ENCODE measurements at regions not wholly inside any gene's neighbourhood (a gene's known extent, or its start where the extent isn't known, plus 50 kb on each side); places are given as distances from the start of the nearest gene placed in this dataset.
"Not testable (repeated sequence)": the region's sequence is repeated elsewhere in the genome, so short reads cannot be mapped to it uniquely, and the experiment has no call there.

GRCh38 chr22:26769663-26770062 is 112.3 kb downstream of the MIAT start:
- no peak for DNase-seq (ENCODE audit: low spot score)

- peak; percentile 66 for DNase-seq (ENCODE audit: low spot score)
Observed at GRCh38 chr22:26770624-26771023, 113.2 kb downstream of the MIAT start.

GRCh38 chr22:26773054-26773453 is 115.7 kb downstream of the MIAT start:
- DNase-seq (ENCODE audit: low spot score) = not testable (repeated sequence)

- DNase-seq (ENCODE audit: low spot score) = no peak
Observed at GRCh38 chr22:26775394-26775793, 118.0 kb downstream of the MIAT start.

GRCh38 chr22:26777156-26777801 is 119.9 kb downstream of the MIAT start:
- peak; percentile 88 for DNase-seq (ENCODE audit: low spot score)

GRCh38 chr22:26778372-26778771 is 121.0 kb downstream of the MIAT start:
- DNase-seq (ENCODE audit: low spot score) = no peak

GRCh38 chr22:26779108-26779507 is 121.7 kb downstream of the MIAT start:
- DNase-seq (ENCODE audit: low spot score) = no peak

GRCh38 chr22:26779929-26780328 is 122.5 kb downstream of the MIAT start:
- DNase-seq (ENCODE audit: low spot score) = no peak

- no peak for DNase-seq (ENCODE audit: low spot score)
Observed at GRCh38 chr22:26780521-26780920, 123.1 kb downstream of the MIAT start.

- DNase-seq (ENCODE audit: low spot score) = no peak
Observed at GRCh38 chr22:26781062-26781461, 123.7 kb downstream of the MIAT start.

- DNase-seq (ENCODE audit: low spot score) = no peak
Observed at GRCh38 chr22:26781596-26781995, 124.2 kb downstream of the MIAT start.

GRCh38 chr22:26783885-26784284 is 126.5 kb downstream of the MIAT start:
- no peak for DNase-seq (ENCODE audit: low spot score)

GRCh38 chr22:26784772-26785171 is 127.4 kb downstream of the MIAT start:
- DNase-seq (ENCODE audit: low spot score) = no peak

- DNase-seq (ENCODE audit: low spot score) = no peak
Observed at GRCh38 chr22:26785932-26786331, 128.5 kb downstream of the MIAT start.

GRCh38 chr22:26786398-26786797 is 129.0 kb downstream of the MIAT start:
- no peak for DNase-seq (ENCODE audit: low spot score)

GRCh38 chr22:26789951-26790350 is 132.6 kb downstream of the MIAT start:
- no peak for DNase-seq (ENCODE audit: low spot score)

- DNase-seq (ENCODE audit: low spot score) = no peak
Observed at GRCh38 chr22:26792522-26792921, 135.1 kb downstream of the MIAT start.

GRCh38 chr22:26796785-26797184 is 139.4 kb downstream of the MIAT start:
- no peak for DNase-seq (ENCODE audit: low spot score)

GRCh38 chr22:26797910-26798309 is 140.5 kb downstream of the MIAT start:
- DNase-seq (ENCODE audit: low spot score) = no peak

GRCh38 chr22:26798462-26799065 is 141.2 kb downstream of the MIAT start:
- DNase-seq (ENCODE audit: low spot score) = no peak

GRCh38 chr22:26800858-26801257 is 143.5 kb downstream of the MIAT start:
- DNase-seq (ENCODE audit: low spot score) = peak; percentile 6

GRCh38 chr22:26801449-26801848 is 144.1 kb downstream of the MIAT start:
- no peak for DNase-seq (ENCODE audit: low spot score)

GRCh38 chr22:26804315-26804714 is 146.9 kb downstream of the MIAT start:
- no peak for DNase-seq (ENCODE audit: low spot score)

GRCh38 chr22:26804911-26805539 is 147.6 kb downstream of the MIAT start:
- peak; percentile 46 for DNase-seq (ENCODE audit: low spot score)
